Neuron (in vitro differentiated cells): ENCODE measurements at regions not wholly inside any gene's neighbourhood (a gene's known extent, or its start where the extent isn't known, plus 50 kb on each side); places are given as distances from the start of the nearest gene placed in this dataset.

Source experiments
- H2AFZ ChIP-seq: one replicate; pipeline ENCODE4 v1.6.1; 2013; ENCODE audit warnings: low read depth, mild to moderate bottlenecking, inconsistent platforms, low read length, moderate library complexity
- H3K27me3 ChIP-seq: one replicate; pipeline ENCODE4 v1.6.1; 2013; ENCODE audit warnings: low read length; ENCODE audit not compliant: insufficient read depth
- H3K36me3 ChIP-seq: one replicate; pipeline ENCODE4 v1.6.1; 2013; ENCODE audit warnings: low read length; ENCODE audit not compliant: insufficient read depth
- H3K4me1 ChIP-seq: one replicate; pipeline ENCODE4 v1.6.1; 2013; ENCODE audit warnings: low read length; ENCODE audit not compliant: insufficient read depth
- H3K4me3 ChIP-seq: 2 replicates; pipeline ENCODE4 v1.5.1; 2013; ENCODE audit warnings: mild to moderate bottlenecking, low read length, moderate library complexity
- H3K9me3 ChIP-seq: one replicate; pipeline ENCODE4 v1.6.1; 2013; ENCODE audit warnings: low read length

DNA sequence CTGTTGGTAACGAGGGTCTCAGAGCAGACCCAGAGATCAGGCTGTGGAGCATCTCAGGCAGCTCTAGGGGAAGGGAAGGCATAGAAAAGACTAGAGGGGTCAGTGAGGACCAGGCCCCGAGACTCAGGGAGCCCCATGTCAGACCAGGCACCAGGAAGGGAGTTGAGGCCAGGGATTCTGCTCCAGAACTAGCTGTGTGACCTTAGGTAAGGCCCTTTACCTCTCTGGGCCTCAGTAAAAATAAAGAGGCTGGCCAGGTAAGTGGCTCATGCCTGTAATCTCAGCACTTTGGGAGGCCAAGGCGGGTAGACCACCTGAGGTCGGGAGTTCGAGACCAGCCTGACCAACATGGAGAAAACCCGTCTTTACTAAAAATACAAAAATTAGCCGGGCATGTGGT is 176.4 kb upstream of the IER5L start:
- Histone ChIP-seq H3K27me3 (peaks cover 2% of the 10 kb centered on the region), H3K36me3 (no peaks in the 10 kb centered on the region), H3K4me3 (no peak overlapping the region), H2AFZ (no peak overlapping the region), H3K9me3 (no peaks in the 10 kb centered on the region), H3K4me1 (peaks cover 26% of the 10 kb centered on the region)

DNA sequence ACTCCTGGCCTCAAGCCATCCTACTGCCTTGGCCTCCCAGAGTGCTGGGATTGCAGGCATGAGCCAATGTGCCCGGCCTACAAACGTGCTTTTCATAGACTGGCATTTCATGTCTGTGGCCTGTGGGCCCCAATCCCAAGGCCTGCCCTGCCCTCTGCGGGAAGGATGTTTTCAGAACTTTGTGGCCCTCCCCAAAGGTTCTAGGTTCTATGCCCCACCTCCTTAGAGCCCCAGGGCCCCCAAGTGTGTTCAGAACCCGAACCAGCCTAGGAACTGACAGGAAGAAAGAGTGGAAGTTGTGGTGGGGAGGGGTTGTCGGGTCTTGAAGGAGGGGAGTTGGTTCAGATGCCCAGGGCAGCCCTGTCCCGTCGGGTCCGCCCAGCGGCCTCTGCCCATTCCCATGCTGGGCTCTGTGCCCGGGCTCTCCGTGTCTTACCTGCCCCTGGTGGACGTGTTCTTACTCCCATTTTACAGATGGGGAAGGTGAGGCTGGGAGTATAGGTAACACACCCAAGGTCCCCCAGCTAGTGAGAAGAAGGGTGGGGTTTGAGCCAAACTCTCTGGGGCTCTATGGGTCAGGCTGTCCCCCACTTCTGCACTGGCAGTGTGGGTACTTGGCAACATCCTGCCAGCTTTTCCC is 175.8 kb upstream of the IER5L start:
- H3K4me3 ChIP-seq = no peak overlapping the region
- H3K4me1 ChIP-seq = peaks cover 29% of the 10 kb centered on the region
- no peaks in the 10 kb centered on the region for H3K36me3 ChIP-seq
- H2AFZ ChIP-seq = no peak overlapping the region
- H3K9me3 ChIP-seq = no peaks in the 10 kb centered on the region
- peaks cover 2% of the 10 kb centered on the region for H3K27me3 ChIP-seq

DNA sequence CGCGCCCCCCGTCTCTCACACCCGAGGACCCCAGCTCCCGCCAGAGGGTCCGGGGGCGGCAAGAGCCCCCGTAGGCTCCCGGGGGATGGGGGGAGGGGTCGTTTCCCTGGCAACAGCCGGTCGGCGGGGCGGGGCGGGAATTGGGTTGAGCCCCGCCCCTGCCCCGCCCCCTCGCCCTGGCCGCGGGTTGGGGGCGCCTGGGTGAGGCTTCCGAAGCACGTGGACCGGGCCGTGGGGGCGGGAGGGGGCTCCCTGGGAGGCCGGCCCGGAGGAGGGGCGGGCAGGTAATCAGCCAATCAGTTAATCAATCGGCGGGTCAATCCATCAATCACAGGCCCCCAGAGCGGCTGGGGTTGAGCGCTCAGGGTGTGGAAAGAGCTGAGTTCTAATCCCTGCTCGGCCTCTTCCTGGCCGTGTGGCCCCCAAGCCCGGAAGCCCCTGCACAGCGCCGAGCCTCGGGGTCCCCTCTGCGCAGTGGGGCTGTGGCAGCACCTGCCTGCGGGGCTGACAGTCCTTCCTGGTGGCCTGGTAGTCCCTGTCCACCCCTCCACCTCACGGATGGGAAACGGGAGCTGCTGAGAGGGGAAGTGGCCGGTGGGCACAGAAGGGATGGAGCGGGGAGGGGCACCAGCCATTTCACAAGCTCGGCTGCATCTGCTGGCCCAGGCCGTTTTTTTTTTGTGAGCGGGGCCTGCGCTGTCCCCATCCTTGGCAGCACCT is 174.2 kb upstream of the IER5L start:
- Histone ChIP-seq H2AFZ (peak overlapping the region; percentile 71), H3K4me3 (peak overlapping the region; percentile 44), H3K9me3 (no peaks in the 10 kb centered on the region), H3K27me3 (no peaks in the 10 kb centered on the region), H3K4me1 (peaks cover 29% of the 10 kb centered on the region), H3K36me3 (no peaks in the 10 kb centered on the region)

DNA sequence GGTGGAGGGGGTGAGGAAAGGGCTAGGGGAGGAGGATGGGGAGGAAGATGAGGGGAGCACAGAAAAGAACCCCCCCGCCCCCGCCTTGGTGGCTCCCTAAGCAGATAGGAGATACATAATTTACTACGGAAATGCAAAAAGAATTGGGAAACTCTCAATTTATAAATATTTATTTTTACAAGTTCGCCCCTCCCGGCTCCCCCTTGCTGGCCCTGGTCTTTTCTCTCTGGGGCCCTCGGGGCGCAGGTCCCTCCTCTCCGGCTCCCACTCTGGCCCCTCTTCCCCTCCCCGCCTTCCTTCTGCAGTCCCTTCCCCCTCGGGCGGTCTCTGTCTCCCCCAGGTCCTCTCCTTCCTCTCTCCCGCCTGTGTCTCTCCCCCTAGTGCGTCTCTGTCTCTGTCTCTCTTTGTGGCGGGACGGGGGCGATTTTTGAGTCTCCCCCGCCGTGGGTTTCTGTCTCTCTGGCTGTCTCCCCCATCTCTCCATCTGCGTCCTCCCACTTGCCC is 173.6 kb upstream of the IER5L start:
- Histone ChIP-seq H3K4me3 (peak overlapping the region; percentile 44), H3K4me1 (peaks cover 29% of the 10 kb centered on the region), H3K9me3 (no peaks in the 10 kb centered on the region), H3K36me3 (no peaks in the 10 kb centered on the region), H3K27me3 (no peaks in the 10 kb centered on the region), H2AFZ (peak overlapping the region; percentile 71)

DNA sequence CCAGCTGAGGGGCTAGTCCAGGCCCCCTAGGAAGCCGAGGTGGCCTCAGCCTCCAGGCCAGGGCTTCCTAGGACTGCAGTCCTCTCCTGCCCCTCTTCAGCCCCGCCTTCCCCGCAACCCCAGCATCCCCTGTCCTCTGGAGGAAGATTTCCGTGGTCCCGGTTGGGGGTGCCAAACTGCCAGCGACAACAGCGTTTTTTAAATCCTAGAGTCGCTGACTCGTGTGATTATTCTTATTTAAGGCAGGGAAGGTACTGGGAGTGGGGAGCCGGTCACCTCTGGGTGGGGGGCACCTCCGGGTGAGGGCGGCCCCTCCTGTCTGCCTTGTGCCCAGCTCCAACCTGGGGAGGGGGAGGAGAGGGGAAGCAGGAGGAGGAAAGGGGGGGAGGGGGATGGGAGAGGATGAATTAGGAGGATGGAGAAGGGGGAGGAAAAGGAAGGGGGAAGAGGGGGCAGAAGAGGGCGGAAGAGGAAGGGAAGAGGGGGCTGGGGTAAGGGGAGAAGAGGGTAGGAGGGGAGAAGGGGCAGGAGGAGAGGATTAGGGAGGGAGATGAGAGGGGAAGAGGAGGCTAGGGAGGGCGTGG is 173.1 kb upstream of the IER5L start:
- H3K36me3 ChIP-seq = no peaks in the 10 kb centered on the region
- H3K9me3 ChIP-seq = no peaks in the 10 kb centered on the region
- H3K4me3 ChIP-seq = no peak overlapping the region
- H3K4me1 ChIP-seq = peaks cover 29% of the 10 kb centered on the region
- no peaks in the 10 kb centered on the region for H3K27me3 ChIP-seq
- H2AFZ ChIP-seq = no peak overlapping the region

DNA sequence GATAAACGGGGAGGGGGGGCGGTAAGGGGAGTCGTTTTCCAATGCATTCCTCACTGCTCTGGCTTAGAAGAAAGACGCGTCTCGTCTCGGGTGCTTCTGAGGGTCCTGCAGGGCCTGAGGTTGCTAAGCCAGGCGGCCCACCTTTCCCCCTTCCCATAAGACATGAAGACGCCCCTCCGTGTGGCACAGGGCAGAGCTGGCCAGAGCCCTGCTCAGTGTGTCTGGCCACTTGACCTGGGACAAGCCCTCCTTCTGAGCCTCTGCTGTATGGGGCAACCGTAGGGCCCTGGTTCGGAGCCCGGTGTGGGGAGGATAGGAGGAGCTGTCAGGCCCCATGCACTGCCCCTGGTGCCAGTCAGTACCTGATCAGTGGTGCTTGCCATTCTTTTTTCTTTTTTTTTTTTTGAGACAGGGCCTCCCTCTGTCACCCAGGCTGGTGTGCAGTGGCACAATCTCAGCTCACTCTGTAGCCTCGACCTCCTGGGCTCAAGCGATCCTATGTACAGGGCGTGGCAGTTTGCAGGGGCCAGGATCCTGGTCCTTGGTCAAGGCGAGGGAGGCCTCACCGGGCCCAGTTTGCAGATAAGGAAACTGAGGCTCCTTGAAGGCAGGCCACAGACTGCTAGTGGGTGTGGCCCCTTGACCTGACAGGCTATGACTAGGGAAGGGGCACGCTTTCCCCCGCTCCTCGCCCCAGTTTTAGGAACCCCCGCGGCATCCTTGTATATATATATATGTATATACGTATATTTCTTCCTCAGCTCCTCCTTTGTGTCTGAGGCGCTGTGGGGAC is 172.3 kb upstream of the IER5L start:
- H3K27me3 ChIP-seq = no peaks in the 10 kb centered on the region
- H3K4me1 ChIP-seq = peaks cover 29% of the 10 kb centered on the region

DNA sequence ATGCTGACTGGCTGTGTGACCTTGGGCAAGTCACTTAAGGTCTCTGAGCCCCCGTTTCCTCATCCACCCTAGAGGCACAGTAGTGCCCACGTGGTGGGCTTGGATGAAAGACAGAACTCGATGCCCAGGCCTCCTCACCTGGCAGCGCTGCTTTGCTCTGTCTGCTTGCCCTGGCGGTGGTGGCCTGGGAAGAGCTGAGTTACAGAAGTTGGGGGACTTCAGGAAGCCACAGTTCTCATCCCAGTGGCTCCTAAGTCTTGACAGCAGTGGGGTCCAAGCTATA is 171.5 kb upstream of the IER5L start:
- H3K9me3 ChIP-seq = no peaks in the 10 kb centered on the region
- no peaks in the 10 kb centered on the region for H3K27me3 ChIP-seq
- no peaks in the 10 kb centered on the region for H3K36me3 ChIP-seq
- H3K4me3 ChIP-seq = no peak overlapping the region
- no peak overlapping the region for H2AFZ ChIP-seq
- H3K4me1 ChIP-seq = peaks cover 29% of the 10 kb centered on the region

More for the DNA sequence above, 172.3 kb upstream of the IER5L start:
- H3K36me3 ChIP-seq = no peaks in the 10 kb centered on the region
- no peaks in the 10 kb centered on the region for H3K9me3 ChIP-seq
- H2AFZ ChIP-seq = no peak overlapping the region
- no peak overlapping the region for H3K4me3 ChIP-seq

DNA sequence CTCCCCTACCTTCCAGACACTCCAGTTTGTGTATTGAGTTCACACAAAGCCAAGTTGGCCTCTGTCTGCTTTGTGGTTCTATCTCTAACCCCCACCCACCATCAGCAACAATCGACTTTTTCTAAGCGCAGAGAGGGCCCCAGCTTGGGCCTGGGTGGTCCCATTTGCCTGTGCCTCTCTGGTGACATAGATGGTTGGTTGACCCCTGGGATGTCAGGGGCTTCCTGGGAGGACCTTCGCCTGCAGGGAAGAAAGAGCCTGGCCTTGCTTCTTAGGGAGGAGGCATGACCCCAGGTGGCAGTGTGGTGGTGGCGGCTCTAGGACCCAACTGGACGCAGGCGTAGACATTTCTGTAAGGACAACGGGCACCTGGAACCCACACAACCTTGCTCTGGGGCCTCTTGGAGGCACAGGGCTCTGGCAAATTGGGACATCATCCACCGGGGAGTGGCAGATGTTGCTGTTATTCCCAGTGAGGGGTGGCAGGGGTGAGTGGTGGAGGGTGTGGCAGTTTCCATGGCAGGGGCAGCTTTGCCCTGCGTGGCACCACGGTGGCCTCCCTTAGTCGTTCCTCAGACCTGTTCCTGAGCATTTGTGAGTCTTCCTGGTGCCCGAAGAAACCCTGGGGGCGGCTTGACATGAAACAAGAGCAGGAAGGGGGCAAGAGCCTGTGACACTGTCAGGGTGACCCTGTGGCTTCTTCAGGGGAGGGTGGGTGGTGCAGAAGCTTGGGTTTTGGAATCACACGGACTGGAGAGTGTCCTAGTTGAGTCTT is 171.0 kb upstream of the IER5L start:
- no peaks in the 10 kb centered on the region for H3K9me3 ChIP-seq
- H3K4me3 ChIP-seq = no peak overlapping the region
- H2AFZ ChIP-seq = no peak overlapping the region
- H3K27me3 ChIP-seq = no peaks in the 10 kb centered on the region
- H3K36me3 ChIP-seq = no peaks in the 10 kb centered on the region
- H3K4me1 ChIP-seq = peaks cover 29% of the 10 kb centered on the region

DNA sequence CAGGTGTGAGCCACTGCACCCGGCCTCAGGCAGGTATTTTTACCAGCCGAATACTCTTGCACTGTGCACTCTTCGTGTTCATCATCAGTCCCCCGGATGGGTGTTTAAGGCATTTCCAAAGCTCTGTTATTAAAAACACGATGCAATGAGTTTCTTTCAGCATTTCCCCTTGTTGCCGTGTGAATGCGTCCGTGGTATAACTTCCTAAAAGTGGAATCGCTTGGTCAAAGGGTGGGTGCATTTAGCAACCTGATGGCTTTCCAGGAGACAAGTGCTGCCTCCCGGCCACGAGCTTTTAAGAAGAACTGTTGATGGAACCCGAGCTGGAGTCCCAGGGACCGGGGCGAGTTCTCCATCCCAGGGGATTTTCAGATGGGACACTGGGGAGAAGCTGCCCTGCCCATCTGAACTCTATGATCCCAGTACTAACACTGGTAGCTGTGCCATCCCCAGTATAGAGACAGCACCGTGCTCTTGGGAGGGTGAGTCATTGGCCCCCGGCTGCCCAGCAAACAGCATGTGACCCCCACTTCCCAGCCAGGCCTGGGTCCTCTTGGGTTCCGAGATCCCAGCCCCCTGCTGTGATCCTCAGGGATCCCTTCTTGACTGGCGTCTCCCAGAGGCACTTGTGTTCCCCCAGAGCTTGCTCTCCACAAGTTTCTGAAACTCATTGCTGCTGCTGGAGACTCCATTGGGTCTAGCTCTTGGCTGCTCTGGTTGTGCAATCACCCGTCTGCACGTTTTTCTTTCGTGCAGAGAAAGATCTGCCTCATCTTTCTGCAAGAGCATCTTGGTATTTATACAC is 169.5 kb upstream of the IER5L start:
- H2AFZ ChIP-seq = no peak overlapping the region
- H3K4me3 ChIP-seq = no peak overlapping the region
- H3K36me3 ChIP-seq = no peaks in the 10 kb centered on the region

DNA sequence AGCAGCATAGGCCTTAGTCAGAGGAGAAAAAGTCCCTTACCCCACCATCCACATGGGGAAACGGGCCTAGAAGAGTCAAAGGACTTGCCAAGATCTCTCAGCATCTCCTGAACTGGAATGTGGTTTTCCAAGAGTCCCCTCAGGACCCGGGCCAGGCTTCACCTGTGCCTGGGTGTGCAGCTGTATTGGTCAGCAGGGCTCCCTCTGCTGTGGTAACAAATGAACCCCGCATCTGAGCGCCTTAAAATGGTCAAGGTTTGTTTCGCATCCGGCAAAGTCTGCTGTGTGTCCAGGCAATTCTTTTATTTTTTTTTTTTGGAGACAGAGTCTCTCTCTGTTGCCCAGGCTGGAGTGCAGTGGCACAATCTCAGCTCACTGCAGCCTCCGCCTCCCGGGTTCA is 168.0 kb upstream of the IER5L start:
- Histone ChIP-seq H2AFZ (no peak overlapping the region), H3K36me3 (no peaks in the 10 kb centered on the region), H3K27me3 (no peaks in the 10 kb centered on the region), H3K9me3 (no peaks in the 10 kb centered on the region), H3K4me3 (no peak overlapping the region), H3K4me1 (peaks cover 9% of the 10 kb centered on the region)

More for the DNA sequence above, 169.5 kb upstream of the IER5L start:
- Histone ChIP-seq H3K9me3 (no peaks in the 10 kb centered on the region), H3K27me3 (no peaks in the 10 kb centered on the region), H3K4me1 (peaks cover 18% of the 10 kb centered on the region)

DNA sequence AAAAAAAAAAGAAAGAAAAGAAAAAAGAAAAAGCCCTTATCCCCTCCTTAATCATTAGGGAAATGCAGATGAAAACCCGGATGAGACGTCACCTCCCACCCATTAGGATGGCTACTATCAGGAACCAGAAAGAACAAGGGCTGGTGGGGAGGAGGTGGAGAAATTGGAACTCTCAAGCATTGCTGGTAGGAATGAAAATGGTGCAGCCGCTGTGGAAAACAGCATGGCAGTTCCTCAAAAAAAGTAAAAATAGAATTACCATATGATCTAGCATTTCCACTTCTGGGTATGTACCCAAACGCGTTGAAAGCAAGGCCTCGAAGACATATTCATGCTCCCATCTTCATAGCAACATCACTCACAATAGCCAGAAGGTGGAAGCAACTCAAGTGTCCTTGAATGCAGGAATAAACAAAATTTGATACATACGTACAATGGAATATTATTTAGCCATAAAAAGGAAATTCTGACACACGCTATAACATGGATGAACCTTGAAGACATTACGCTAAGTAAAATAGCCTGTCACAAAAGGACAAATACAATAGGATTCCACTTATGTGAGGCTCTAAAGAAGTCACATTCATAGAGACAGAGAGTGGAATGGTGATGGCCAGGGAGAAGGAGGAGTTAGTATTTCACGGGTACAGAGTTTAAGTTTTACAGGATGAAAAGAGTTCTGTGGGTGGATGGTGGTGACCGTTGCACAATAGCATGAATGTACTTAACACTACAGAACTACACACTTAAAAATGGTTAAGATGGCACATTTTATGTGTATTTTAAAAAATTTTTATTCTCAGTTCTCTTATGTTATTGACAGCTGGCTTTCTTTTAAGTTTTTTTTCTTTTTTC is 166.8 kb upstream of the IER5L start:
- H3K4me3 ChIP-seq = no peak overlapping the region
- peaks cover 6% of the 10 kb centered on the region for H3K4me1 ChIP-seq
- no peaks in the 10 kb centered on the region for H3K9me3 ChIP-seq
- no peaks in the 10 kb centered on the region for H3K27me3 ChIP-seq
- H2AFZ ChIP-seq = no peak overlapping the region
- no peaks in the 10 kb centered on the region for H3K36me3 ChIP-seq
